Natural killer cell (primary cell): ENCODE measurements at regions not wholly inside any gene's neighbourhood (a gene's known extent, or its start where the extent isn't known, plus 50 kb on each side); places are given as distances from the start of the nearest gene placed in this dataset.

Experiments used
- ATAC-seq, 3 donors: fragments of 150-1000 bp in 2 of 3; fragments of 200-7000 bp in 1 of 3; cut with Tn5 transposase; 1 replicate in 1 of 3; 2 replicates in 2 of 3; pipeline ENCODE4 v1.10.0; 2021; ENCODE audit warnings: mild to moderate bottlenecking in 2 of 3, moderate library complexity in 2 of 3
- DNase-seq, 2 donors: peaks; one replicate each; pipeline versions ENCODE4 v3.0.0 to v3.0.0-alpha.2; 2013 to 2021; ENCODE audit warnings: mixed read lengths in 1 of 2
- H3K27ac ChIP-seq: one replicate; pipeline ENCODE4 v1.5.1; 2013; ENCODE audit warnings: mild to moderate bottlenecking, low read length
- H3K27me3 ChIP-seq: one replicate; pipeline ENCODE4 v1.6.1; 2013; ENCODE audit warnings: low read length; ENCODE audit not compliant: control insufficient read depth, insufficient read depth
- H3K36me3 ChIP-seq: one replicate; pipeline ENCODE4 v1.6.1; 2013; ENCODE audit warnings: low read length; ENCODE audit not compliant: control insufficient read depth, insufficient read depth
- H3K4me1 ChIP-seq: one replicate; pipeline ENCODE4 v1.6.1; 2013; ENCODE audit warnings: low read length; ENCODE audit not compliant: control insufficient read depth, insufficient read depth
- H3K4me3 ChIP-seq: one replicate; pipeline ENCODE4 v1.5.1; 2013; ENCODE audit warnings: low read length
- H3K9me3 ChIP-seq: one replicate; pipeline ENCODE4 v1.6.1; 2013; ENCODE audit warnings: low read length; ENCODE audit not compliant: control insufficient read depth, insufficient read depth
- H3K27ac Mint-ChIP-seq, 2 donors: one replicate each; pipeline ENCODE4 v1.8.0; 2022; ENCODE audit warnings: mild to moderate bottlenecking in 2 of 2, mixed read lengths in 2 of 2, moderate library complexity in 1 of 2
- H3K27me3 Mint-ChIP-seq, 2 donors: one replicate each; pipeline ENCODE4 v1.8.0; 2022; ENCODE audit warnings: low read depth in 2 of 2, mixed read lengths in 2 of 2
- H3K36me3 Mint-ChIP-seq: one replicate; pipeline ENCODE4 v1.8.0; 2022; ENCODE audit warnings: mixed read lengths
- H3K4me1 Mint-ChIP-seq, 2 donors: one replicate each; pipeline ENCODE4 v1.8.0; 2022; ENCODE audit warnings: mixed read lengths in 2 of 2
- H3K4me3 Mint-ChIP-seq: one replicate; pipeline ENCODE4 v1.8.0; 2022; ENCODE audit warnings: mild to moderate bottlenecking, moderate library complexity, mixed read lengths
- H3K9me3 Mint-ChIP-seq, 2 donors: one replicate each; pipeline ENCODE4 v1.8.0; 2022; ENCODE audit warnings: mixed read lengths in 2 of 2
- whole genome bisulfite sequencing: methylation state at CpG from one replicate; pipeline ENCODE4 v1.1.7; 2013; ENCODE audit warnings: missing lambda C conversion rate; ENCODE audit not compliant: insufficient coverage; 5-methylcytosine and 5-hydroxymethylcytosine counted together
- intact Hi-C: fragments of 100-400 bp; cut with micrococcal nuclease; formaldehyde crosslinking; loops from one replicate; pipeline ENCODE4 v1.14.2; 2022
- TF ChIP-seq, protein P1 (sequence below): fragments of 200-600 bp; IDR thresholded peaks from one replicate; pipeline ENCODE4 v1.8.0; 2022; ENCODE audit warnings: antibody characterized with exemption

DNA sequence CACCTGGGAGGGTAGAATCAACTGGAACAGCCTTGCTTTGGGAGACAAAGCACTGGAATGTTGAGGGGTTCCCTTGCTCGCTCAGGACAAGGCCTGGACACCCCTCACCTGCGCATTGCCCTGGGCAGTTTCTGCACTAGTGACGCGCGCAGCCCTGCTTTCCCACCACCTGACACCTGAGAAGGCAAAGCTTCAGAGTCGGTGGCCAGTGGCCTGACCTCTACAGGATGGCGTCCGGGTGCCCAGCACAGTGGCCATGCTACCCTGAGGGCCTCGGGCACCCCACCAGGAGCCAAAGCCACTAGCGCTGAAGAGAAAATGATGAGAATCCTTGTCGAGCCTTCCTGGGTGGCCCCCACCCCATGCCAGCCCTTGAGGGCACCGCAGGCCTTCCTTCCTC is 161.3 kb downstream of the OLFM1 start:
- Histone ChIP-seq H3K4me1 (no peaks in the 10 kb centered on the region), H3K27me3 (no peaks in the 10 kb centered on the region), H3K4me3 (no peak overlapping the region), H3K9me3 (no peaks in the 10 kb centered on the region), H3K27ac (no peak overlapping the region), H3K36me3 (no peaks in the 10 kb centered on the region)
- Mint-ChIP-seq H3K27me3 (peaks cover 7 to 9% of the 10 kb centered on the region in 2 donors), H3K27ac (no peak overlapping the region), H3K36me3 (no peaks in the 10 kb centered on the region), H3K4me3 (no peak overlapping the region), H3K4me1 (no peaks in the 10 kb centered on the region), H3K9me3 (no peaks in the 10 kb centered on the region)
- 95% methylated on average over 11 of the region's 12 CpGs for WGBS
- ATAC-seq (no peak), DNase-seq (no peak)
- TF ChIP-seq, protein P1, sequence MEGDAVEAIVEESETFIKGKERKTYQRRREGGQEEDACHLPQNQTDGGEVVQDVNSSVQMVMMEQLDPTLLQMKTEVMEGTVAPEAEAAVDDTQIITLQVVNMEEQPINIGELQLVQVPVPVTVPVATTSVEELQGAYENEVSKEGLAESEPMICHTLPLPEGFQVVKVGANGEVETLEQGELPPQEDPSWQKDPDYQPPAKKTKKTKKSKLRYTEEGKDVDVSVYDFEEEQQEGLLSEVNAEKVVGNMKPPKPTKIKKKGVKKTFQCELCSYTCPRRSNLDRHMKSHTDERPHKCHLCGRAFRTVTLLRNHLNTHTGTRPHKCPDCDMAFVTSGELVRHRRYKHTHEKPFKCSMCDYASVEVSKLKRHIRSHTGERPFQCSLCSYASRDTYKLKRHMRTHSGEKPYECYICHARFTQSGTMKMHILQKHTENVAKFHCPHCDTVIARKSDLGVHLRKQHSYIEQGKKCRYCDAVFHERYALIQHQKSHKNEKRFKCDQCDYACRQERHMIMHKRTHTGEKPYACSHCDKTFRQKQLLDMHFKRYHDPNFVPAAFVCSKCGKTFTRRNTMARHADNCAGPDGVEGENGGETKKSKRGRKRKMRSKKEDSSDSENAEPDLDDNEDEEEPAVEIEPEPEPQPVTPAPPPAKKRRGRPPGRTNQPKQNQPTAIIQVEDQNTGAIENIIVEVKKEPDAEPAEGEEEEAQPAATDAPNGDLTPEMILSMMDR, result no peak
- intact Hi-C loops, result no loop called here

DNA sequence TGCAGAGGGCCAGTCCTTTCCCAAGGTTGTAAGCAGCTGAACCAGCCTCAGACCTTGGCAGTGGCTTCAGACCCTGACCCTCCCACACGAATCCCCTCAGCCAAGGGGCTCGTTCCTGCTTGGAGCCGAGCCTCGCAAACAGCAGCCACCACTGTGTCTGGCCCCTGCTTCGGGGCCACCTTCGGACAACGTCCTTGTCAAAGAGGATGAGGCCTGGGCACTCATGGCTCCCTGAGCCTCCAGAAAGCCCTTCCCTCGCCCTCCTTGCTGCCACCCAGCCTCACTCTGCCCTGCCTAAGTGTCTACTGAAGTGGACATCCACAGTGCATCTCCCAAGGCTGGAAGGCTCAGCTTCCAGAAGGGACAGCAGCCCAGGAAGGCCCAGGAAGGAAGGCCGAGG is 161.7 kb downstream of the OLFM1 start:
- Histone ChIP-seq H3K4me3 (no peak overlapping the region), H3K4me1 (no peaks in the 10 kb centered on the region), H3K27me3 (no peaks in the 10 kb centered on the region), H3K9me3 (no peaks in the 10 kb centered on the region), H3K36me3 (no peaks in the 10 kb centered on the region), H3K27ac (no peak overlapping the region)
- Mint-ChIP-seq H3K36me3 (no peaks in the 10 kb centered on the region), H3K27me3 (peaks cover 7 to 9% of the 10 kb centered on the region in 2 donors), H3K9me3 (no peaks in the 10 kb centered on the region), H3K4me1 (no peaks in the 10 kb centered on the region), H3K27ac (no peak overlapping the region), H3K4me3 (no peak overlapping the region)
- no peak for ATAC-seq
- no peak for DNase-seq
- intact Hi-C loops, result no loop called here
- 82% methylated on average over 9 of the region's 9 CpGs for WGBS
- TF ChIP-seq, protein P1, result no peak

DNA sequence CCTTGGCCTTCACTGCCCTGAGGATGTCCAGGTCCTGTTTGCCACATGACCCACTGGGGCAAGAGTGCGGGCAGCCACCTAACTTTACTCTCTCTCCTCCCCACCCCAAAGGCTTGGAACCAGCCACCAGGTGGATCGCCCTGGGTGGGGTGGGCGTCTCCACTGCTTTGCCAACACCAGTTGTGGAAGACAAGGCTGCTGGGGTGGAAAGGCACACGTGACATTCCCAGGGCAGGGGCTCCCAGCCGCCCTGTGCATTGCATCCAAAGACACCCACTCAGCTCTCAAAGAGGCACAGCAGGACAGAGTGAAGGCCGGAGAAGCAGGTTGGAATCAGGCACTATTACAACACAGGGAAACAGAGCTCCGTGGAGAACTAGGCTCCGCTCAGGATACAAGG is 162.2 kb downstream of the OLFM1 start:
- H3K27me3 ChIP-seq, result no peaks in the 10 kb centered on the region
- H3K27ac Mint-ChIP-seq, result no peak overlapping the region
- H3K4me1 ChIP-seq, result no peaks in the 10 kb centered on the region
- H3K4me3 ChIP-seq, result no peak overlapping the region
- TF ChIP-seq, protein P1, result no peak
- no peak overlapping the region for H3K4me3 Mint-ChIP-seq
- no peaks in the 10 kb centered on the region for H3K9me3 ChIP-seq
- intact Hi-C loops, result no loop called here
- H3K9me3 Mint-ChIP-seq, result no peaks in the 10 kb centered on the region
- H3K36me3 ChIP-seq, result no peaks in the 10 kb centered on the region
- peaks cover 7 to 8% of the 10 kb centered on the region in 2 donors for H3K27me3 Mint-ChIP-seq
- no peaks in the 10 kb centered on the region for H3K36me3 Mint-ChIP-seq
- no peak overlapping the region for H3K27ac ChIP-seq
- no peaks in the 10 kb centered on the region for H3K4me1 Mint-ChIP-seq
- 85% methylated on average over 8 of the region's 8 CpGs for WGBS
- DNase-seq (no peak), ATAC-seq (no peak)

DNA sequence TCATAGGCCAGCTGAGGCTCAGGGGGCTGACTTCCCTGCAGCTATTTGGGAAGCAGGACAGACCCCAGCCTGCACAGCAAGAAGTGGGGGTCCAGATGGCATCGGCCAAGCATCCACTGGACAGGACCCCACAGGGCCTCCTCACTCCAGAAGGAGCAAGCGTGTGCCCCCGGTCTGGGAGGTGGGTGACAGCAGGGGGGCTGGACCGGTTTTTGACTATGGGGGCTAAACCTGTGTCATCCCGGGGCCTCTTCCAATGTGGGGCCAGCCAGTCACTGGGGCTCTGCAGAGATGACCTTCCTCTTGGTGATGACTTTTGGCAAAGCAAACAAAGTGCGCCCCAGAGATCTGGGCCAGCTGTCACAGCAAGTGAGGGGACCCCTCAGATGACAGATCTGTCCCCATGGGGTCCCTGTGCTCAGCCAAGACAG is 163.9 kb downstream of the OLFM1 start:
- DNase-seq, result no peak
- 94% methylated on average over 6 of the region's 6 CpGs for WGBS

More for the DNA sequence above, 163.9 kb downstream of the OLFM1 start:
- no peaks in the 10 kb centered on the region for H3K4me1 Mint-ChIP-seq
- H3K36me3 Mint-ChIP-seq, result no peaks in the 10 kb centered on the region
- H3K27me3 Mint-ChIP-seq, result peaks cover 0 to 3% of the 10 kb centered on the region in 2 donors
- H3K4me1 ChIP-seq, result no peaks in the 10 kb centered on the region
- H3K27ac Mint-ChIP-seq, result no peak overlapping the region
- H3K9me3 ChIP-seq, result no peaks in the 10 kb centered on the region
- H3K27me3 ChIP-seq, result no peaks in the 10 kb centered on the region
- no peak overlapping the region for H3K4me3 Mint-ChIP-seq
- no peak overlapping the region for H3K4me3 ChIP-seq
- H3K27ac ChIP-seq, result no peak overlapping the region
- intact Hi-C loops, result no loop called here
- no peaks in the 10 kb centered on the region for H3K36me3 ChIP-seq
- no peaks in the 10 kb centered on the region for H3K9me3 Mint-ChIP-seq
- ATAC-seq, result no peak
- TF ChIP-seq, protein P1, result no peak
